ENCODE measurements at regions not wholly inside any gene's neighbourhood (a gene's known extent, or its start where the extent isn't known, plus 50 kb on each side); places are given as distances from the start of the nearest gene placed in this dataset.

DNA sequence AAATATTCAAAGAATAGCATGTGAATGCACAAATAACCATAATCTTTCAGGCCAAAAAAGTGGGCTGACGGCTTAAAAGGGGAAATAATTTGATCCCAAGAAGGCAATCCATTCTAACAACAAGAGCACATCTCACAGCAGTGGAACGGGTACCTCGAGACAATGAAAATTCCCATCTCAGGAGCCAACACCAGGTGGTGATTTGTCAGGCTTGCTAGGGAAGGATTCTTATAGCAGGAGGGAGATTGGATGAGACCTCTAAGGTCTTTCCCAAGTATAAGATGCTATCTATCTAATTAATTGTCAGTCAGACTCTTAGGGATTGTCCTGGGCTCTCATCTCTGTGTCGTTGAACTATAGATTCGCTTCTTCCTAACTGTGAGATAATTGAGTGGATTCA, 284.0 kb downstream of the ETS1 start:
- TF ChIP-seq, protein P1, sequence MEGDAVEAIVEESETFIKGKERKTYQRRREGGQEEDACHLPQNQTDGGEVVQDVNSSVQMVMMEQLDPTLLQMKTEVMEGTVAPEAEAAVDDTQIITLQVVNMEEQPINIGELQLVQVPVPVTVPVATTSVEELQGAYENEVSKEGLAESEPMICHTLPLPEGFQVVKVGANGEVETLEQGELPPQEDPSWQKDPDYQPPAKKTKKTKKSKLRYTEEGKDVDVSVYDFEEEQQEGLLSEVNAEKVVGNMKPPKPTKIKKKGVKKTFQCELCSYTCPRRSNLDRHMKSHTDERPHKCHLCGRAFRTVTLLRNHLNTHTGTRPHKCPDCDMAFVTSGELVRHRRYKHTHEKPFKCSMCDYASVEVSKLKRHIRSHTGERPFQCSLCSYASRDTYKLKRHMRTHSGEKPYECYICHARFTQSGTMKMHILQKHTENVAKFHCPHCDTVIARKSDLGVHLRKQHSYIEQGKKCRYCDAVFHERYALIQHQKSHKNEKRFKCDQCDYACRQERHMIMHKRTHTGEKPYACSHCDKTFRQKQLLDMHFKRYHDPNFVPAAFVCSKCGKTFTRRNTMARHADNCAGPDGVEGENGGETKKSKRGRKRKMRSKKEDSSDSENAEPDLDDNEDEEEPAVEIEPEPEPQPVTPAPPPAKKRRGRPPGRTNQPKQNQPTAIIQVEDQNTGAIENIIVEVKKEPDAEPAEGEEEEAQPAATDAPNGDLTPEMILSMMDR (IDR thresholded peaks at IDR 0.05; ENCODE audit: low read length, missing control alignments) = no peak
- DNase-seq (ENCODE audit: low read depth) = no peak
- H3K4me3 ChIP-seq (replicated peaks; ENCODE audit: low read depth, low read length) = no peak overlapping the region

DNA sequence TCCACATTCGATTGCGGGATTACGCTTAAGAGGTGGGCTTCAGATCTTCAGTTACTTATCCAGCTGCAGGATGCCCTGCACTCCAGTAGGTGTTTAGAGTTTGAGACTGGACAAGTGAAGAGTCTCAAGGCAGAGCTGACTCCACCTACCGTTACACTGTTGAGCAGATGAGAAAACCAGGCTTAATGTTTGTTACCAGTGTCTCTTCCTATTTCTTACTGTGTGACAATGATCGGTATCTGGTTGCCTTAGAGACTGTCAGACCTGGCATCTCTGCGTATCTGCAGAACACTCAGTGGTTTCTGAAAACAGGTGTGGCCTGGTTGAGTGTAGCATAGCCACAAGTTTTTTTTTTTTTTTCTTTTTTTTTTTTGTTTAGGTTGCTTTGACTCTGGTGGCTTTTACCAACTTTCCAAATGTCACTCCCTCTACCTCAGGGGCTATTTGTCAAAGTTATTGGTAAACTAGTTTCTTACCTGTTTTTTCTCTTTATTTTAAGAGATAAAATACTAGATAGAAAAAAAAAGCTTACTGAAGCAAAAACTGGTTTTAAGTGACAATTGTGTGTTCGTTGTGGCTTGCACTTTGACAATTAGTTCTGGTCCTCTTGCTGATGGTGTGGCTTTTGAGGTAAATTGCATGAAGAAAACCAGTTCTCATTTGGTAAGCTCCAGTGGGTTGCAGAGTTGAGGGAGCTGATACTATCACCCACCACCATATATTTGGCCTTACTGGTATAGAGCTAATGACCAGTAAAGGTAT, 284.8 kb downstream of the ETS1 start:
- no peak overlapping the region for H3K4me3 ChIP-seq (replicated peaks; ENCODE audit: low read depth, low read length)
- DNase-seq (ENCODE audit: low read depth) = no peak
- TF ChIP-seq, protein P1 (IDR thresholded peaks at IDR 0.05; ENCODE audit: low read length, missing control alignments) = no peak

DNA sequence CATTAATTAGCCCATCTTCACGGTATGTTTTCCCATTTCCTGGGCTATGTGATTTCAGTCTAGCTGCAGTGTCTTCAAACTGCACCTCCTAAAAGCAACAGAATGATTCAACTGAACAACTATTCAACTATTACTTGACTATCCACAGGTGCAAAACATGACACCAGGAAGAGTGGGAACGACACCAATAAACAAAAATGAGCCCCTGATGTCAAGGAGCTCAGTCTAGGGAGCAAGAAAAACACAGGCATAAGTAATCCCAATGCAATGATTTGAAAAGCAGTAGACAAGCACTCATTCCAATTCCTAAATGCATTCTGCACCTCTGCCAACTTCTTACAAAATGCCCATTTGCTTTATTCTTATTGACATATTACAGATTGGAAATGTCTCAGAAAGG, 285.6 kb downstream of the ETS1 start:
- DNase-seq (ENCODE audit: low read depth) = no peak
- H3K4me3 ChIP-seq (replicated peaks; ENCODE audit: low read depth, low read length) = no peak overlapping the region
- TF ChIP-seq, protein P1 (IDR thresholded peaks at IDR 0.05; ENCODE audit: low read length, missing control alignments) = no peak

DNA sequence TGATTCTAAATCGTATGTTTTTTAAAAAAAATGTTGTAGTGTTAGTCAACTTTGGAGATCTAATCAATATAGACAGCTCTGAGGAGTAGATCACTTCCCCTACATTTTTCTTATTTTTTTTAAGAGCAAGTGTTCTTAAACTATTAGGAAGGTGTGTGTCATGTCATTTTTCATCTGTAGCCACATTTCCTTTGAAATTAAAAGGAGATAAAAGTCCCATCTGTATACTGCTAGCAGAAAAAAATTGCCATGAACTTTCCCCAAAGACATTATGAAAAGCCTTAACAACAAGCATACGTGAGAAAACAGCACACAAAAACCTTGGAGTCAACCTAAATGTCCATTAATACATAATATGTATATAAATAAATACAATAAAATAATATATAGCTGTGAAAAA, 286.6 kb downstream of the ETS1 start:
- TF ChIP-seq, protein P1 (IDR thresholded peaks at IDR 0.05; ENCODE audit: low read length, missing control alignments) = no peak
- no peak overlapping the region for H3K4me3 ChIP-seq (replicated peaks; ENCODE audit: low read depth, low read length)
- no peak for DNase-seq (ENCODE audit: low read depth)

DNA sequence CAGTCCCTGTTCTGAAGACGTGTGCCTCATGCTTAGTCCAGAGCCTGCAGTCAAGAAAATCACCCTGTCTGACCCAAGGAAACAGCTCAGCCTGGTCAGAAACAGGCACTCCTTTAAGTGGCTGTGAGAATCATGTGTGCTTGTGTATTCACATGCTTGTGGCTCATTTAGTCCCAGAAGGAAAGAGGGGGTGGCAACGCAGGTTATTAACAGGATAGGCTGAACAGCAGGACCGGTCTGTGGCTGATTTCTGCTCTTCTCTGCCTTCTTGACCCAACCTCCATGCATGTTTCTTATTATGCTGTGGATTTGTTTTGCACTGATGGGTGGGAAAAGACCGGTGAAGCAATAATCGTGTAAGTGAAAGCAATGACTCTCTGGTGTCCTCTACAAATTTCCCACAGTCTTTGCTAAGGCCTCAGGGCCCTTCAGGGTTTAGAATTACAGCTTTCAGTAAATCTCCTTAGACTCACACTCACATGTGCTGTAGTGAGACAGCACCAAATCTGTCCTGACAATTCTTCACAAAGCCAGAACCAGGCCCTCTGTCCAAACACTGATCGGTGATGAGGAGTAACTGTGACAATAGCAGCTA, 288.1 kb downstream of the ETS1 start:
- peak; percentile 24 for DNase-seq (ENCODE audit: low read depth)
- TF ChIP-seq, protein P1 (IDR thresholded peaks at IDR 0.05; ENCODE audit: low read length, missing control alignments) = no peak
- no peak overlapping the region for H3K4me3 ChIP-seq (replicated peaks; ENCODE audit: low read depth, low read length)

DNA sequence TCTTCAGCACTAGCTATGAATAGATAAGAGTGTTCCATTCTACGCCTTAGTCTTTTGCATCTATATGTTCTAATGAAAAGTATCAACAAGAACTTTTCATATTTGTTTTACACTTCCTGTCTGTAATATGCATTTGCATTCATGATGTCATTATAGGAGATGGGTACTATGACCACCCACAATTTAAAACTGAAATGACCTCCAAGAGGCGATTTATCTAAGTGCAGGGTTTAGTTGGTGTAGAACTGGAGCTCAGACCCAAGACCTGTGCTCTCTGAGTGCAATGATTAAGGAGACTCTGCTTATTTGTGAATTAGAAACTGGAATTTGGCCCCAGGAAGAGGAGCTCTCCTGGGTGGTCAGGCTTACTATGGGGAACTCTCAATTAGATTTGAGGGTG, 289.1 kb downstream of the ETS1 start:
- DNase-seq (ENCODE audit: low read depth) = no peak
- TF ChIP-seq, protein P1 (IDR thresholded peaks at IDR 0.05; ENCODE audit: low read length, missing control alignments) = no peak
- no peak overlapping the region for H3K4me3 ChIP-seq (replicated peaks; ENCODE audit: low read depth, low read length)

DNA sequence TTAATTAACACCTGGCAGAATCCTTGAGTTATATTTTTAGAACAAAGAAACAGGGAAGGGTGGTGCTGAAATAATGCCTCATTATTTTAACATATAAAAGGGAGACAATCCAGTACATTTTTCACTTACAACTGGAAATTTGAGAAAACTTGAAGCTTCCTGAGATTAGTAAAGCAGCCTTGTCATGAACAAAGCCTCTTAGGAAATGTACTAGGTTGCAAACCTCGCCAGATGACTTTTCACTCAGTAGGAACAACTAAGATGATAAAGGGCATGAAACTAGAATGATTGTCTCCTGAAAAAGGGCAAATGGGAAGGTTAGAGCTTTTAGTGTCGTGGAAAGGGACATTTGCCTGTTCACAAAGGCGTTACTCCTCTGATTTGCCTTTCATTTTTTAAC, 289.6 kb downstream of the ETS1 start:
- TF ChIP-seq, protein P1 (IDR thresholded peaks at IDR 0.05; ENCODE audit: low read length, missing control alignments) = no peak
- H3K4me3 ChIP-seq (replicated peaks; ENCODE audit: low read depth, low read length) = no peak overlapping the region
- DNase-seq (ENCODE audit: low read depth) = no peak

Data from fibroblast of pulmonary artery (primary cell).